ENCODE measurements at regions not wholly inside any gene's neighbourhood (a gene's known extent, or its start where the extent isn't known, plus 50 kb on each side); places are given as distances from the start of the nearest gene placed in this dataset.

- no peak for TF ChIP-seq POLR2A (IDR thresholded peaks at IDR 0.05)
- no peak for TF ChIP-seq CTCF (IDR thresholded peaks at IDR 0.05)
Measured at GRCh38 chr6:50608421-50608820, 104.9 kb upstream of the TFAP2D start.

All from body of pancreas (tissue), 4 donors.